Activated naive CD4-positive, alpha-beta T cell treated with anti-CD3 and anti-CD28 coated beads, Interleukin-2, amount 50 U/mL, for 72 hours (primary cell): ENCODE measurements at regions not wholly inside any gene's neighbourhood (a gene's known extent, or its start where the extent isn't known, plus 50 kb on each side); places are given as distances from the start of the nearest gene placed in this dataset.
"Not testable (repeated sequence)": the region's sequence is repeated elsewhere in the genome, so short reads cannot be mapped to it uniquely, and the experiment has no call there.

Source experiments
- ATAC-seq, 2 donors: fragments of 150-1000 bp; cut with Tn5 transposase; 2 replicates each; pipeline ENCODE4 v1.10.0; 2021; ENCODE audit warnings: mild to moderate bottlenecking in 2 of 2, moderate library complexity in 2 of 2
- DNase-seq, 2 donors: peaks; one replicate each; pipeline ENCODE4 v3.0.0; 2021 to 2022; ENCODE audit warnings: low spot score in 2 of 2
- H3K27ac Mint-ChIP-seq, 2 donors: one replicate each; pipeline ENCODE4 v1.8.0; 2022; ENCODE audit warnings: mild to moderate bottlenecking in 2 of 2, mixed read lengths in 2 of 2
- H3K36me3 Mint-ChIP-seq, 2 donors: one replicate each; pipeline ENCODE4 v1.8.0; 2022; ENCODE audit warnings: mixed read lengths in 2 of 2
- H3K9me3 Mint-ChIP-seq, 2 donors: one replicate each; pipeline ENCODE4 v1.8.0; 2022; ENCODE audit warnings: mixed read lengths in 2 of 2

- H3K36me3 Mint-ChIP-seq, H3K9me3 Mint-ChIP-seq, H3K27ac Mint-ChIP-seq: not testable (repeated sequence)
- peak in 1 of 2 donors; percentile 69 for ATAC-seq
- peak in 1 of 2 donors; percentile 13 for DNase-seq
These were observed 183.7 kb downstream of the COPRS start for GRCh38 chr17:31675392-31675791.

DNA sequence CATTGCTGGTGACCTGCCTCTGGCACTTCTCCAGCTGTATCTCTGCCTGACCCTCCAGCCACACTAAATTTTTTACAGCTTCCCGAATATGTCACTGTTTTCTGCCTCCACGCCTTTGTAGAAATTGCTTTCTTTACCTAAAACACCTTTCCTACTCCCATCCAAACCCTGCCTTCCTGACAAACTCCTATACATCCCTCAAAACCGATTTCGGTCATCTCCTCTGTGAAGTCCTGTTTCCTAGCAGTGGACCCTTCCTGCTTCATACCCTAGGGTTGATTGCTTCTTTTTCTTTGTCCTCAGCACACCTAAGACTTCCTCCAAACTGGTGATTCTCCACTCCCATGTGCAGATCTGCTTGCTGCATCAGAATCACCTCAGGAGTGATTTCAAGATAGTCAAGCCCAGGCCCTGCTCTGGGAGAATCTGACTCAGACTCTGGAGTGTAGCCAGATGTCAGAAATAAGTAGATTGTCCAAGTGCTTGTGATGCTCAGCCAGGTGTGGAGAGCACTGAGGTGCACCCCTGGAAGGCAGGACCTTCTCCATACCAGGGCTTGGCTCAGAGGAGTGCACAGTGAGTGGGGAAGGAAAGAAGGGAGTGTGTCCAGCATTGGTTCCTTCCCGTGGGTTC is 184.2 kb downstream of the COPRS start:
- Mint-ChIP-seq H3K9me3 (peaks cover under 1% of the 10 kb centered on the region in 2 donors), H3K36me3 (peaks cover 2% of the 10 kb centered on the region in 2 donors), H3K27ac (peak overlapping the region in 1 of 2 donors; percentile 39)
- ATAC-seq (peak; percentile 28 to 78), DNase-seq (peak in 1 of 2 donors; percentile 13)

- peaks cover 5 to 6% of the 10 kb centered on the region in 2 donors for H3K9me3 Mint-ChIP-seq
- ATAC-seq (no peak), DNase-seq (no peak)
- no peak overlapping the region for H3K27ac Mint-ChIP-seq
- H3K36me3 Mint-ChIP-seq = peaks cover 7 to 8% of the 10 kb centered on the region in 2 donors
These were observed 184.7 kb downstream of the COPRS start for GRCh38 chr17:31674305-31674704.

DNA sequence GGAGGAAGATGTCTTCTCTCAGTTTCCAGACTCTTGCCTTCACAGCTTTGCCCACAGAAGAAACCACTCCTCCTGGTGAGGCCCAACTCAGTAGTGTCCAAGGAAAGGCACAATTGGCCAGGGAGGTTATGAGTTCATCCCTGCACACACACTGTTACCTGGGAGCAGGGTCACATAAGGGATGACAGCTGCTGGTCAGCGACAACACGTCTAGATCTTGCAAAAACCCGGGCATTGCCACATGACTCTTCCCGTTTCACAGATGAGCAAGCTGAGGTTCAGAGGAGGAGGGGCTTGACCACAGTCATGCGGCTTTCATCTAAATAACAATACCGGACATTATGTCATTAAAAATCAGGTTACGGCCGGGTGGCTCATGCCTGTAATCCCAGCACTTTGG is 186.0 kb downstream of the COPRS start:
- H3K9me3 Mint-ChIP-seq = peaks cover 5 to 8% of the 10 kb centered on the region in 2 donors
- DNase-seq (no peak), ATAC-seq (no peak)
- no peak overlapping the region for H3K27ac Mint-ChIP-seq
- H3K36me3 Mint-ChIP-seq = peaks cover 9 to 10% of the 10 kb centered on the region in 2 donors

DNA sequence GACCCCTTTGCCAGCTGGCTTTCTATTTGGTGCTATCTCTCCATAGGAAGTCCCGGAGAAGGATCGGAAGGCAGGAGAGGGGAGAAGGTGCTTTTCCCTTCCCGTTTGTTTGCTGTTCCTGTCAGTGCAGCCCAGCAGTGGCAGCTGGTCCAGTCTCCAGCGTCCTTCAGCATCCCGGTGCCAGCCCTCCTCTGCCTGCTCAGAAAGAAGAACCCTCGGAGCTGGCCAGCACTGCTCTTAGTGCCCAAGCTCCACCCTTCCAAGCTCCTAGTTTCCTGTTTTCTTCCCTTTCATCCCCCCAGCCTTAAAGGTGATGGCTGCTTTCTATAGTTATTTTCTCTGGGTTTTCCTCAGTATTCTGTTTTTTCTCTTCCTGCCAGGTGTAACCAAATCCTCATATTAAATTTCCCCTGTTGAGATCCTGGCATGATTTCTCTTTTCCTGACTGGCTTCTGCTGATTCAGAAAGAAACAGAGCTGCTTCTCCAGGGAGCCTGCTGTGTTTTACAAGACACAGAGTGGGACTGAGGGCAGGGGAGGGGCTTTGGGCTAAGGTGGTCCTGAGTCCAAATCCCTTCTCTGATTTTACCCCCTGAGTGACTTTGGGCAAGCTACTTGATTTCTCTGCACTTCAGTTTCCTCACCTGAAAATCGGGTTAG is 186.8 kb downstream of the COPRS start:
- ATAC-seq (no peak), DNase-seq (no peak)
- Mint-ChIP-seq H3K9me3 (peaks cover 8 to 13% of the 10 kb centered on the region in 2 donors), H3K27ac (peak overlapping the region in 1 of 2 donors; percentile 58), H3K36me3 (peaks cover 12 to 16% of the 10 kb centered on the region in 2 donors)

- peak overlapping the region in 1 of 2 donors; percentile 90 for H3K27ac Mint-ChIP-seq
- DNase-seq = no peak
- ATAC-seq = no peak
These were observed 195.5 kb downstream of the COPRS start for GRCh38 chr17:31663576-31663975.

GRCh38 chr17:31660684-31661083 is 198.4 kb downstream of the COPRS start:
- Mint-ChIP-seq H3K27ac (peak overlapping the region in 1 of 2 donors; percentile 9), H3K36me3 (peaks cover 11 to 22% of the 10 kb centered on the region in 2 donors), H3K9me3 (peaks cover 13 to 19% of the 10 kb centered on the region in 2 donors)
- peak in 1 of 2 donors; percentile 76 for ATAC-seq
- DNase-seq = no peak

More at GRCh38 chr17:31663576-31663975, 195.5 kb downstream of the COPRS start:
- peaks cover 13 to 33% of the 10 kb centered on the region in 2 donors for H3K9me3 Mint-ChIP-seq
- H3K36me3 Mint-ChIP-seq = peaks cover 16 to 37% of the 10 kb centered on the region in 2 donors

GRCh38 chr17:31657876-31658275 is 201.2 kb downstream of the COPRS start:
- H3K36me3 Mint-ChIP-seq = peaks cover 4% of the 10 kb centered on the region in 2 donors
- DNase-seq = no peak
- H3K27ac Mint-ChIP-seq = no peak overlapping the region
- H3K9me3 Mint-ChIP-seq = peaks cover 4 to 9% of the 10 kb centered on the region in 2 donors
- no peak for ATAC-seq

DNA sequence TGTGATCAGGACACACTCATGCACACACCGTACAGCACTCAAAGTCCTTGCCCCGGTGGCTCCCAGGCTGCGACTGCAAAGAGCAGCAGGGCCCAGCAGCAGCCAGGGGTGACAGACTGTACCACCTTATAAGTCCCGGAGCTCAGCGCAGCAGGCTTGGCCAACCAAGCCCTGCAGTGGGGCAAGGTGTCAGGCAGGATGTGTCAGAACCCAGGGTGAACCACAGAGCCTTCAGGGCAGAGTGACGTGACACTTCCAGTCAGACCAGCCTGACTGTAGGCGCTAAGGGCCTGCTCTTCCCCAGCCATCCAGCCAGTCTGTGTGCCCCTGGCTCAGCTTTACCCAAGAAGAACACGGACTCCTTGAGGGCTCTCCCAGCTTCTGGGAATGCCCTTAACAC is 204.1 kb downstream of the COPRS start:
- peak; percentile 89 to 99 for ATAC-seq
- H3K36me3 Mint-ChIP-seq = no peaks in the 10 kb centered on the region
- H3K9me3 Mint-ChIP-seq = no peaks in the 10 kb centered on the region
- peak in 1 of 2 donors; percentile 26 for DNase-seq
- H3K27ac Mint-ChIP-seq = no peak overlapping the region

DNA sequence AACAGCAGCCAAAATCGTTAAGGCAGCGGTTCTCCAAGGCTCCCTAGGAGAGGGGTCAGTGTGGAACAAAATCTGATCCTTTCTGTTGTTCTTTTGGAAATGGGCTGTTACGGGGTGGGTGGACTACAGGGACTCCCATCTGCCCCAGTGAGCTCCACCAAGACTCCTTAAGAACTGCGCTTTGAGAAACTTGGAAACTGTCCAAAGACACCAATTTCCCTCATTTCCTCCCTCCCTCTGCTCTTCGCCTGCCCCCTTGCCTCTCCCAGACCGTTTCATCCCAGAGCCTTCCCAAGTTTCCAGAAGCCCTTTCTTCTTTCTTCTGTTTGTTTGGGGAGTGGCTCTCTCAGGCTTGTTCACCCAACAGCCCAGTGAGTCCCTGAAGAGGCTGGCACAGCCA is 205.4 kb downstream of the COPRS start:
- DNase-seq (no peak), ATAC-seq (no peak)
- Mint-ChIP-seq H3K9me3 (no peaks in the 10 kb centered on the region), H3K27ac (no peak overlapping the region), H3K36me3 (no peaks in the 10 kb centered on the region)

- DNase-seq = no peak
- H3K36me3 Mint-ChIP-seq = no peaks in the 10 kb centered on the region
- ATAC-seq = no peak
- H3K9me3 Mint-ChIP-seq = peaks cover 0 to 14% of the 10 kb centered on the region in 2 donors
- H3K27ac Mint-ChIP-seq = no peak overlapping the region
These were observed 208.1 kb downstream of the COPRS start for GRCh38 chr17:31650756-31651520.

GRCh38 chr17:31649302-31649701 is 209.7 kb downstream of the COPRS start:
- peaks cover 4 to 6% of the 10 kb centered on the region in 2 donors for H3K36me3 Mint-ChIP-seq
- no peak overlapping the region for H3K27ac Mint-ChIP-seq
- ATAC-seq (no peak), DNase-seq (no peak)
- peaks cover 11 to 25% of the 10 kb centered on the region in 2 donors for H3K9me3 Mint-ChIP-seq

- Mint-ChIP-seq H3K36me3 (peaks cover 4 to 13% of the 10 kb centered on the region in 2 donors), H3K27ac (no peak overlapping the region), H3K9me3 (peaks cover 11 to 36% of the 10 kb centered on the region in 2 donors)
- ATAC-seq = no peak
- no peak for DNase-seq
These were observed 211.4 kb downstream of the COPRS start for GRCh38 chr17:31647661-31648060.

- ATAC-seq (no peak), DNase-seq (no peak)
- peaks cover 4 to 13% of the 10 kb centered on the region in 2 donors for H3K36me3 Mint-ChIP-seq
- peaks cover 11 to 36% of the 10 kb centered on the region in 2 donors for H3K9me3 Mint-ChIP-seq
- H3K27ac Mint-ChIP-seq = no peak overlapping the region
These were observed 212.4 kb downstream of the COPRS start for GRCh38 chr17:31646642-31647041.

GRCh38 chr17:31645351-31645750 is 213.7 kb downstream of the COPRS start:
- H3K27ac Mint-ChIP-seq = no peak overlapping the region
- no peak for DNase-seq
- peaks cover 11 to 40% of the 10 kb centered on the region in 2 donors for H3K9me3 Mint-ChIP-seq
- H3K36me3 Mint-ChIP-seq = peaks cover 4 to 13% of the 10 kb centered on the region in 2 donors
- ATAC-seq = no peak

GRCh38 chr17:31631766-31632165 is 227.3 kb downstream of the COPRS start:
- ATAC-seq (no peak), DNase-seq (no peak)
- Mint-ChIP-seq H3K27ac (no peak overlapping the region), H3K36me3 (peaks cover under 1 to 4% of the 10 kb centered on the region in 2 donors), H3K9me3 (peaks cover under 1 to 8% of the 10 kb centered on the region in 2 donors)

DNA sequence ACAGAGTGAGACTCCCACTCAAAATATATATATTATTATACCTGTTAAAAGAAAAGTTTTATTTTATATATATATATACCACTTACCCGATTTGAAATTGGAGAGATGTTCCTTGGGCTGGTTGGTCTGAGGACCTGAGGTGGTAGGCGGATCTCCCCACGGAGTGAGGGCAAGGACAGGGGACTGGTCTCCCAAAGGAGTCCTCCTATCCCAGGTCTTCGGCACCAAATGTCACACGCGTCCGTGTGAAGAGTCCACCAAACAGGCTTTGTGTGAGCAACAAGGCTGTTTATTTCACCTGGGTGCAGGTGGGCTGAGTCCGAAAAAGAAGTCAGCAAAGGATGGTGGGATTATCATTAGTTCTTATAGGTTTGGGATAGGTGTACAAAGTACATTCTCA is 228.2 kb downstream of the COPRS start:
- not testable (repeated sequence) for ATAC-seq, DNase-seq, H3K27ac Mint-ChIP-seq, H3K9me3 Mint-ChIP-seq, H3K36me3 Mint-ChIP-seq
